OCI-LY7 (cell line): ENCODE measurements at regions not wholly inside any gene's neighbourhood (a gene's known extent, or its start where the extent isn't known, plus 50 kb on each side); places are given as distances from the start of the nearest gene placed in this dataset.

Experiments used
- BruUV-seq: library from RNA; stranded (reverse); fragments of 400-500 nt; replicated peaks from 2 replicates; lab custom pipeline; 2021; lab: Mats Ljungman, UMichigan
- CTCF ChIA-PET: fragments of 300-600 bp; sonication (Branson Sonifier 250); formaldehyde crosslinking; loops from one replicate; lab custom pipeline; 2022; ENCODE audit warnings: antibody characterized with exemption; ENCODE audit not compliant: unreplicated experiment; lab: Charles Lee
- POLR2A ChIA-PET: fragments of 300-600 bp; sonication (Branson Sonifier 250); formaldehyde crosslinking; loops from one replicate; lab custom pipeline; 2022; ENCODE audit warnings: antibody characterized with exemption; lab: Charles Lee
- DNase-seq: peaks from one replicate; pipeline ENCODE4 v3.0.0-alpha.2; 2015; ENCODE audit warnings: low spot score
- H2AFZ ChIP-seq: fragments of 200-600 bp; sonication (generic), shearing (Covaris generic); 2 replicates; pipeline ENCODE4 v1.6.1; 2014; ENCODE audit warnings: mild to moderate bottlenecking, antibody characterized with exemption, low read length, moderate library complexity
- H3K27ac ChIP-seq: fragments of 200-600 bp; sonication (generic); 2 replicates; pipeline ENCODE4 v1.5.1; 2014; ENCODE audit warnings: mixed run types, low read depth, mild to moderate bottlenecking, moderate library complexity, low read length, inconsistent platforms; ENCODE audit not compliant: poor library complexity, severe bottlenecking
- H3K36me3 ChIP-seq: fragments of 200-600 bp; sonication (generic); 2 replicates; pipeline ENCODE4 v1.6.1; 2014; ENCODE audit warnings: mild to moderate bottlenecking, antibody characterized with exemption, low read length, moderate library complexity, mixed read lengths; ENCODE audit not compliant: insufficient read depth
- H3K4me1 ChIP-seq: fragments of 200-600 bp; sonication (generic); 2 replicates; pipeline ENCODE4 v1.5.1; 2014; ENCODE audit warnings: mild to moderate bottlenecking, low read length; ENCODE audit not compliant: insufficient read depth, poor library complexity, severe bottlenecking
- H3K4me2 ChIP-seq: fragments of 200-600 bp; sonication (generic); 2 replicates; pipeline ENCODE4 v1.6.1; 2014; ENCODE audit warnings: mild to moderate bottlenecking, low read length
- H3K4me3 ChIP-seq: fragments of 200-600 bp; sonication (generic); 2 replicates; pipeline ENCODE4 v1.5.1; 2014; ENCODE audit warnings: mild to moderate bottlenecking, low read depth, low read length; ENCODE audit not compliant: poor library complexity, severe bottlenecking
- H3K79me2 ChIP-seq: fragments of 200-600 bp; sonication (generic); 2 replicates; pipeline ENCODE4 v1.6.1; 2016; ENCODE audit warnings: low read depth, mild to moderate bottlenecking, low read length, moderate library complexity, mixed read lengths; ENCODE audit not compliant: insufficient read depth
- H3K9me2 ChIP-seq: fragments of 200-600 bp; sonication (generic); 2 replicates; pipeline ENCODE4 v1.6.1; 2016; ENCODE audit warnings: mild to moderate bottlenecking, low read length, mixed read lengths; ENCODE audit not compliant: insufficient read depth
- H3K9me3 ChIP-seq: fragments of 200-600 bp; sonication (generic); 2 replicates; pipeline ENCODE4 v1.6.1; 2014; ENCODE audit warnings: mild to moderate bottlenecking, mixed run types, low read length, mixed read lengths
- H4K20me1 ChIP-seq: fragments of 200-600 bp; sonication (generic); 2 replicates; pipeline ENCODE4 v1.6.1; 2014; ENCODE audit warnings: mild to moderate bottlenecking, antibody characterized with exemption, low read length, moderate library complexity, mixed read lengths; ENCODE audit not compliant: insufficient read depth
- EZH2phosphoT487 ChIP-seq: fragments of 200-600 bp; sonication (generic); IDR thresholded peaks from 2 replicates; pipeline ENCODE4 v1.6.1; 2018; ENCODE audit warnings: low read depth, borderline replicate concordance, mild to moderate bottlenecking, mixed run types, antibody characterized with exemption, low read length, moderate library complexity, mixed read lengths
- intact Hi-C: fragments of 100-400 bp; cut with micrococcal nuclease; formaldehyde crosslinking; loops from one replicate; pipeline ENCODE4 v1.10.0; 2022; ENCODE audit not compliant: unreplicated experiment
- TF ChIP-seq, protein P1 (sequence below): fragments of 200-600 bp; sonication (generic); conservative IDR thresholded peaks from 2 replicates; pipeline ENCODE4 v1.5.1; 2014; ENCODE audit warnings: mild to moderate bottlenecking, antibody characterized with exemption, low read length, moderate library complexity, mixed read lengths

GRCh38 chr3:59126446-59126845 is 76.6 kb upstream of the CFAP20DC start:
- CTCF ChIA-PET: no interaction called here
- Histone ChIP-seq H3K4me3 (no peak overlapping the region), H3K27ac (no peak overlapping the region), H3K9me3 (no peaks in the 10 kb centered on the region), H3K9me2 (no peaks in the 10 kb centered on the region), H3K79me2 (no peaks in the 10 kb centered on the region), H3K4me1 (no peaks in the 10 kb centered on the region), H2AFZ (no peak overlapping the region), H4K20me1 (no peaks in the 10 kb centered on the region), H3K4me2 (no peak overlapping the region), H3K36me3 (no peaks in the 10 kb centered on the region)
- POLR2A ChIA-PET: no interaction called here
- no peak for DNase-seq
- TF ChIP-seq, protein P1, sequence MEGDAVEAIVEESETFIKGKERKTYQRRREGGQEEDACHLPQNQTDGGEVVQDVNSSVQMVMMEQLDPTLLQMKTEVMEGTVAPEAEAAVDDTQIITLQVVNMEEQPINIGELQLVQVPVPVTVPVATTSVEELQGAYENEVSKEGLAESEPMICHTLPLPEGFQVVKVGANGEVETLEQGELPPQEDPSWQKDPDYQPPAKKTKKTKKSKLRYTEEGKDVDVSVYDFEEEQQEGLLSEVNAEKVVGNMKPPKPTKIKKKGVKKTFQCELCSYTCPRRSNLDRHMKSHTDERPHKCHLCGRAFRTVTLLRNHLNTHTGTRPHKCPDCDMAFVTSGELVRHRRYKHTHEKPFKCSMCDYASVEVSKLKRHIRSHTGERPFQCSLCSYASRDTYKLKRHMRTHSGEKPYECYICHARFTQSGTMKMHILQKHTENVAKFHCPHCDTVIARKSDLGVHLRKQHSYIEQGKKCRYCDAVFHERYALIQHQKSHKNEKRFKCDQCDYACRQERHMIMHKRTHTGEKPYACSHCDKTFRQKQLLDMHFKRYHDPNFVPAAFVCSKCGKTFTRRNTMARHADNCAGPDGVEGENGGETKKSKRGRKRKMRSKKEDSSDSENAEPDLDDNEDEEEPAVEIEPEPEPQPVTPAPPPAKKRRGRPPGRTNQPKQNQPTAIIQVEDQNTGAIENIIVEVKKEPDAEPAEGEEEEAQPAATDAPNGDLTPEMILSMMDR: no peak
- TF ChIP-seq EZH2phosphoT487: no peak
- no TSS peak for BruUV-seq
- intact Hi-C loops: no loop called here

GRCh38 chr3:59121346-59122144 is 71.7 kb upstream of the CFAP20DC start:
- Histone ChIP-seq H3K4me2 (no peak overlapping the region), H3K4me3 (no peak overlapping the region), H2AFZ (no peak overlapping the region), H3K9me2 (no peaks in the 10 kb centered on the region), H3K4me1 (no peaks in the 10 kb centered on the region), H3K79me2 (no peaks in the 10 kb centered on the region), H3K27ac (no peak overlapping the region), H3K9me3 (no peaks in the 10 kb centered on the region), H3K36me3 (no peaks in the 10 kb centered on the region), H4K20me1 (no peaks in the 10 kb centered on the region)
- intact Hi-C loops: loop anchor here (1.0 kb wide), 1 partner anchor 18 kb away; no protein-coding TSS in a partner anchor
- ChIA-PET POLR2A (interaction anchor here (1.0 kb wide), 1 partner anchor 15 kb away, joined by 3 read pairs; no protein-coding TSS in a partner anchor), CTCF (no interaction called here)
- DNase-seq: no peak
- BruUV-seq: no TSS peak
- no peak for TF ChIP-seq EZH2phosphoT487
- TF ChIP-seq, protein P1: no peak

DNA sequence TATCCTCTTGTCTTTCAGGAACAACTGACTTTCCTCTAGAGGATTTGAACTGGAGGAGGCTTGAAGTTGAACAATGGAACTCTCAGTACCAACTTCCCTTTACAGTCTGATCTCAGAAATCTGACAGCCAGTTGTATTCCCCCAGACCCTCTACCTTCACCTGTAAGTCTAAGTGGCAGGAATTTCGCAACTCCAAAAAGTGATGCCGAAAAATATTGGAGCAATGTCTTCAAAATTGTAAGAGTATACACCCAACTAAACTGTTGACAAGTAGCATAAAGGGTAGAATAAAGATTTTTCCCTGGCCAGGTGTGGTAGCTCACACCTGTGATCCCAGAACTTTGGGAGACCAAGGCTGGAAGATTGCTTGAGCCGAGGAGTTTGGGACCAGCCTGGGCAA is 69.1 kb upstream of the CFAP20DC start:
- ChIA-PET POLR2A (interaction anchor here (0.7 to 1.0 kb wide), 2 partner anchors 17 to 61 kb away, joined by 3 read pairs; no protein-coding TSS in a partner anchor), CTCF (no interaction called here)
- no peak overlapping the region for H3K4me2 ChIP-seq
- no TSS peak for BruUV-seq
- H3K4me1 ChIP-seq: no peaks in the 10 kb centered on the region
- TF ChIP-seq EZH2phosphoT487: no peak
- TF ChIP-seq, protein P1: no peak
- no peaks in the 10 kb centered on the region for H3K9me3 ChIP-seq
- H3K79me2 ChIP-seq: no peaks in the 10 kb centered on the region
- no peaks in the 10 kb centered on the region for H4K20me1 ChIP-seq
- no peak overlapping the region for H3K27ac ChIP-seq
- intact Hi-C loops: no loop called here
- no peaks in the 10 kb centered on the region for H3K9me2 ChIP-seq
- DNase-seq: no peak
- no peaks in the 10 kb centered on the region for H3K36me3 ChIP-seq
- H2AFZ ChIP-seq: no peak overlapping the region
- no peak overlapping the region for H3K4me3 ChIP-seq
